Kidney (tissue), 13 donors: ENCODE measurements at regions not wholly inside any gene's neighbourhood (a gene's known extent, or its start where the extent isn't known, plus 50 kb on each side); places are given as distances from the start of the nearest gene placed in this dataset.

Source experiments
- DNase-seq, 5 donors: peaks; one replicate each; pipeline ENCODE4 v3.0.0-alpha.2; 2013 to 2020
- FAIRE-seq: peaks from 2 replicates; lab custom pipeline; 2012; peaks lifted over from hg19 to GRCh38; lab: Jason Lieb, UNC
- H3K27ac ChIP-seq, 2 donors: one replicate each; pipeline ENCODE4 v1.7.0; 2013; ENCODE audit warnings: low read depth in 2 of 2, low read length in 2 of 2, inconsistent platforms in 1 of 2
- H3K27me3 ChIP-seq: one replicate; pipeline ENCODE4 v1.7.1; 2013; ENCODE audit warnings: low read length, inconsistent platforms; ENCODE audit not compliant: control insufficient read depth, insufficient read depth
- H3K36me3 ChIP-seq, 3 donors: one replicate each; pipeline versions ENCODE4 v1.7.0 to v1.7.1; 2013; ENCODE audit warnings: low read length in 3 of 3, control low read depth in 1 of 3, inconsistent platforms in 1 of 3; ENCODE audit not compliant: insufficient read depth in 3 of 3, control insufficient read depth in 2 of 3
- H3K4me1 ChIP-seq, 3 donors: one replicate each; pipeline versions ENCODE4 v1.7.0 to v1.7.1; 2013; ENCODE audit warnings: low read length in 3 of 3, inconsistent platforms in 1 of 3, low read depth in 1 of 3; ENCODE audit not compliant: control insufficient read depth in 2 of 3, insufficient read depth in 2 of 3
- H3K4me3 ChIP-seq, 3 donors: one replicate each; pipeline versions ENCODE4 v1.7.0 to v1.8.1; 2013; ENCODE audit warnings: low read length in 3 of 3, control low read depth in 1 of 3, inconsistent platforms in 1 of 3
- H3K9ac ChIP-seq, 3 donors: one replicate each; pipeline versions ENCODE4 v1.7.0 to v1.7.1; 2013; ENCODE audit warnings: low read length in 3 of 3, control low read depth in 1 of 3, inconsistent platforms in 1 of 3
- H3K9me3 ChIP-seq, 3 donors: one replicate each; pipeline versions ENCODE4 v1.7.0 to v1.7.1; 2013; ENCODE audit warnings: low read length in 3 of 3, control low read depth in 1 of 3, inconsistent platforms in 1 of 3; ENCODE audit not compliant: control insufficient read depth in 2 of 3, insufficient read depth in 1 of 3
- CTCF ChIP-seq: IDR thresholded peaks from 3 replicates; pipeline ENCODE4 v1.5.1; 2012; ENCODE audit warnings: mild to moderate bottlenecking, moderate library complexity, borderline replicate concordance; ENCODE audit not compliant: insufficient read depth; ENCODE audit errors: extremely low read depth
- intact Hi-C: fragments of 100-400 bp; cut with DNase I; formaldehyde crosslinking; loops from one replicate; pipeline ENCODE4 v1.11.1; 2022
- donor health status: control.
- donor health status: control.
- donor health status: control.
- donor health status: control.
- donor health status: control.
- donor health status: DM: yes; HTN: yes; CAD: no.
- donor health status: Normal renal cell carcinoma (clear cell type).

- no peaks in the 10 kb centered on the region for H3K9me3 ChIP-seq
- intact Hi-C loops = no loop called here
- no peaks in the 10 kb centered on the region for H3K27me3 ChIP-seq
Observed at GRCh38 chr2:8391126-8391525, 290.7 kb upstream of the ID2 start.

GRCh38 chr2:8391584-8391983 lies 290.3 kb upstream of the ID2 start:
- no peaks in the 10 kb centered on the region for H3K9me3 ChIP-seq
- peaks cover 2 to 5% (median 4%) of the 10 kb centered on the region in 3 donors for H3K4me1 ChIP-seq
- no peak overlapping the region for H3K27ac ChIP-seq
- intact Hi-C loops = no loop called here
- H3K27me3 ChIP-seq = no peaks in the 10 kb centered on the region
- H3K9ac ChIP-seq = no peak overlapping the region
- DNase-seq (no peak), FAIRE-seq (no peak)
- TF ChIP-seq CTCF = no peak
- H3K4me3 ChIP-seq = no peak overlapping the region
- no peaks in the 10 kb centered on the region for H3K36me3 ChIP-seq

More at GRCh38 chr2:8391126-8391525, 290.7 kb upstream of the ID2 start:
- FAIRE-seq (no peak), DNase-seq (no peak)
- TF ChIP-seq CTCF = no peak
- Histone ChIP-seq H3K27ac (no peak overlapping the region), H3K36me3 (no peaks in the 10 kb centered on the region), H3K9ac (no peak overlapping the region), H3K4me3 (no peak overlapping the region), H3K4me1 (peaks cover 2 to 5% (median 4%) of the 10 kb centered on the region in 3 donors)

- H3K9me3 ChIP-seq = no peaks in the 10 kb centered on the region
- DNase-seq (no peak), FAIRE-seq (no peak)
- H3K4me1 ChIP-seq = peaks cover 2 to 5% (median 4%) of the 10 kb centered on the region in 3 donors
- intact Hi-C loops = no loop called here
- TF ChIP-seq CTCF = no peak
- no peaks in the 10 kb centered on the region for H3K27me3 ChIP-seq
- H3K9ac ChIP-seq = no peak overlapping the region
- no peak overlapping the region for H3K27ac ChIP-seq
- H3K36me3 ChIP-seq = no peaks in the 10 kb centered on the region
- no peak overlapping the region for H3K4me3 ChIP-seq
Observed at GRCh38 chr2:8392098-8392866, 289.6 kb upstream of the ID2 start.

- Histone ChIP-seq H3K9ac (no peak overlapping the region), H3K9me3 (no peaks in the 10 kb centered on the region), H3K27ac (no peak overlapping the region), H3K4me1 (peaks cover 2 to 4% (median 4%) of the 10 kb centered on the region in 3 donors), H3K27me3 (no peaks in the 10 kb centered on the region), H3K36me3 (peaks cover 0 to 3% (median 0%) of the 10 kb centered on the region in 3 donors), H3K4me3 (no peak overlapping the region)
- TF ChIP-seq CTCF = no peak
- FAIRE-seq = no peak
- DNase-seq = no peak
- intact Hi-C loops = no loop called here
Observed at GRCh38 chr2:8393506-8393905, 288.4 kb upstream of the ID2 start.
